ENCODE measurements at regions not wholly inside any gene's neighbourhood (a gene's known extent, or its start where the extent isn't known, plus 50 kb on each side); places are given as distances from the start of the nearest gene placed in this dataset.

- TF ChIP-seq CTCF (IDR thresholded peaks at IDR 0.05) = no peak
- H3K9me3 Mint-ChIP-seq (ENCODE audit: low read depth) = no peaks in the 10 kb centered on the region
- DNase-seq (ENCODE audit: low spot score) = no peak
- no peaks in the 10 kb centered on the region for H3K4me1 Mint-ChIP-seq (ENCODE audit: low read depth)
- no peaks in the 10 kb centered on the region for H3K36me3 Mint-ChIP-seq (ENCODE audit: low read depth)
- H3K4me3 Mint-ChIP-seq (ENCODE audit: unreplicated experiment) = no peak overlapping the region
- no peak overlapping the region for H3K27ac Mint-ChIP-seq (ENCODE audit: unreplicated experiment)
- H3K27me3 Mint-ChIP-seq (ENCODE audit: low read depth) = peaks cover 29% of the 10 kb centered on the region
These were observed 141.7 kb downstream of the GPAT3 start for GRCh38 chr4:83677656-83678055.

GRCh38 chr4:83664741-83665140 is 128.8 kb downstream of the GPAT3 start:
- Mint-ChIP-seq H3K27ac (ENCODE audit: unreplicated experiment) (no peak overlapping the region), H3K36me3 (ENCODE audit: low read depth) (no peaks in the 10 kb centered on the region), H3K4me1 (ENCODE audit: low read depth) (no peaks in the 10 kb centered on the region), H3K4me3 (ENCODE audit: unreplicated experiment) (no peak overlapping the region), H3K27me3 (ENCODE audit: low read depth) (peaks cover 10% of the 10 kb centered on the region), H3K9me3 (ENCODE audit: low read depth) (no peaks in the 10 kb centered on the region)
- no peak for TF ChIP-seq CTCF (IDR thresholded peaks at IDR 0.05)
- DNase-seq (ENCODE audit: low spot score) = no peak

- no peak for TF ChIP-seq CTCF (IDR thresholded peaks at IDR 0.05)
- Mint-ChIP-seq H3K9me3 (ENCODE audit: low read depth) (no peaks in the 10 kb centered on the region), H3K36me3 (ENCODE audit: low read depth) (no peaks in the 10 kb centered on the region), H3K4me3 (ENCODE audit: unreplicated experiment) (no peak overlapping the region), H3K27ac (ENCODE audit: unreplicated experiment) (no peak overlapping the region), H3K4me1 (ENCODE audit: low read depth) (no peaks in the 10 kb centered on the region), H3K27me3 (ENCODE audit: low read depth) (peaks cover 10% of the 10 kb centered on the region)
- no peak for DNase-seq (ENCODE audit: low spot score)
These were observed 128.2 kb downstream of the GPAT3 start for GRCh38 chr4:83664071-83664470.

GRCh38 chr4:83662204-83662603 is 126.3 kb downstream of the GPAT3 start:
- Mint-ChIP-seq H3K27ac (ENCODE audit: unreplicated experiment) (no peak overlapping the region), H3K4me1 (ENCODE audit: low read depth) (no peaks in the 10 kb centered on the region), H3K36me3 (ENCODE audit: low read depth) (no peaks in the 10 kb centered on the region), H3K4me3 (ENCODE audit: unreplicated experiment) (no peak overlapping the region), H3K27me3 (ENCODE audit: low read depth) (peaks cover 7% of the 10 kb centered on the region), H3K9me3 (ENCODE audit: low read depth) (no peaks in the 10 kb centered on the region)
- no peak for TF ChIP-seq CTCF (IDR thresholded peaks at IDR 0.05)
- no peak for DNase-seq (ENCODE audit: low spot score)

- Mint-ChIP-seq H3K4me3 (ENCODE audit: unreplicated experiment) (no peak overlapping the region), H3K36me3 (ENCODE audit: low read depth) (no peaks in the 10 kb centered on the region), H3K4me1 (ENCODE audit: low read depth) (no peaks in the 10 kb centered on the region), H3K27me3 (ENCODE audit: low read depth) (peaks cover 7% of the 10 kb centered on the region), H3K27ac (ENCODE audit: unreplicated experiment) (no peak overlapping the region), H3K9me3 (ENCODE audit: low read depth) (no peaks in the 10 kb centered on the region)
- no peak for TF ChIP-seq CTCF (IDR thresholded peaks at IDR 0.05)
- no peak for DNase-seq (ENCODE audit: low spot score)
These were observed 125.5 kb downstream of the GPAT3 start for GRCh38 chr4:83661359-83661758.

Data from chondrocyte (in vitro differentiated cells).